Smooth muscle cell (in vitro differentiated cells): ENCODE measurements at regions not wholly inside any gene's neighbourhood (a gene's known extent, or its start where the extent isn't known, plus 50 kb on each side); places are given as distances from the start of the nearest gene placed in this dataset.

Experiments used
- DNase-seq: peaks from one replicate; lab custom pipeline; 2025; ENCODE audit not compliant: unreplicated experiment; lab: John Stamatoyannopoulos, UW
- H2AFZ ChIP-seq: fragments of 200-600 bp; sonication (generic); 2 replicates; pipeline ENCODE4 v1.6.0; 2016; ENCODE audit warnings: antibody characterized with exemption, low read depth, mild to moderate bottlenecking
- H3F3A ChIP-seq: fragments of 200-600 bp; sonication (generic); 2 replicates; pipeline ENCODE4 v1.6.0; 2017; ENCODE audit warnings: antibody characterized with exemption, low read depth
- H3K27ac ChIP-seq: fragments of 200-600 bp; sonication (generic); 2 replicates; pipeline ENCODE4 v1.5.1; 2016; ENCODE audit warnings: low read depth, mild to moderate bottlenecking
- H3K27me3 ChIP-seq: fragments of 200-600 bp; sonication (generic); 2 replicates; pipeline ENCODE4 v1.6.1; 2016; ENCODE audit warnings: low read depth, mild to moderate bottlenecking
- H3K36me3 ChIP-seq: fragments of 200-600 bp; sonication (generic); 2 replicates; pipeline ENCODE4 v1.5.1; 2016; ENCODE audit warnings: low read depth
- H3K4me1 ChIP-seq: fragments of 200-600 bp; sonication (generic); 2 replicates; pipeline ENCODE4 v1.5.1; 2016; ENCODE audit warnings: low read depth
- H3K4me2 ChIP-seq: fragments of 200-600 bp; sonication (generic); 2 replicates; pipeline ENCODE4 v1.6.0; 2016; ENCODE audit warnings: mild to moderate bottlenecking
- H3K4me3 ChIP-seq: fragments of 200-600 bp; sonication (generic); 2 replicates; pipeline ENCODE4 v1.5.1; 2016; ENCODE audit warnings: mild to moderate bottlenecking
- H3K79me2 ChIP-seq: fragments of 200-600 bp; sonication (generic); 2 replicates; pipeline ENCODE4 v1.6.0; 2016; ENCODE audit warnings: low read depth, mild to moderate bottlenecking
- H3K9ac ChIP-seq: fragments of 200-600 bp; sonication (generic); 2 replicates; pipeline ENCODE4 v1.6.0; 2016; ENCODE audit warnings: low read depth
- H3K9me3 ChIP-seq: fragments of 200-600 bp; sonication (generic); replicated peaks from 2 replicates; pipeline ENCODE4 v1.5.1; 2016; ENCODE audit warnings: low read depth
- H4K20me1 ChIP-seq: fragments of 200-600 bp; sonication (generic); 2 replicates; pipeline ENCODE4 v1.6.0; 2016; ENCODE audit warnings: low read depth
- CTCF ChIP-seq: fragments of 200-600 bp; sonication (generic); IDR thresholded peaks from 2 replicates; pipeline ENCODE4 v1.5.1; 2017; ENCODE audit warnings: borderline replicate concordance, mild to moderate bottlenecking, antibody characterized with exemption; ENCODE audit not compliant: insufficient read depth, poor library complexity, severe bottlenecking
- WGBS: methylation state at CpG from one replicate; pipeline ENCODE4 v1.1.7; 2016; ENCODE audit warnings: low lambda C conversion rate; 5-methylcytosine and 5-hydroxymethylcytosine counted together

GRCh38 chr2:186273953-186274352 is 212.1 kb upstream of the ZC3H15 start:
- TF ChIP-seq CTCF: no peak

GRCh38 chr2:186274936-186275575 is 211.0 kb upstream of the ZC3H15 start:
- H3K4me3 ChIP-seq: no peak overlapping the region
- no peaks in the 10 kb centered on the region for H3K27me3 ChIP-seq
- H3K4me2 ChIP-seq: peak overlapping the region; percentile 25
- TF ChIP-seq CTCF: no peak
- H3K9me3 ChIP-seq: no peaks in the 10 kb centered on the region
- H3K27ac ChIP-seq: peak overlapping the region; percentile 38
- H4K20me1 ChIP-seq: no peaks in the 10 kb centered on the region
- no peaks in the 10 kb centered on the region for H3K79me2 ChIP-seq
- H3F3A ChIP-seq: no peaks in the 10 kb centered on the region
- 50% methylated on average over 6 of the region's 6 CpGs for WGBS
- no peak for DNase-seq
- no peaks in the 10 kb centered on the region for H3K4me1 ChIP-seq
- H3K36me3 ChIP-seq: no peaks in the 10 kb centered on the region
- H2AFZ ChIP-seq: no peak overlapping the region
- H3K9ac ChIP-seq: no peak overlapping the region

More at GRCh38 chr2:186273953-186274352, 212.1 kb upstream of the ZC3H15 start:
- H3K27ac ChIP-seq: no peak overlapping the region
- no peaks in the 10 kb centered on the region for H4K20me1 ChIP-seq
- H3K4me1 ChIP-seq: no peaks in the 10 kb centered on the region
- no peak overlapping the region for H2AFZ ChIP-seq
- no peaks in the 10 kb centered on the region for H3K27me3 ChIP-seq
- H3K79me2 ChIP-seq: no peaks in the 10 kb centered on the region
- no peaks in the 10 kb centered on the region for H3K36me3 ChIP-seq
- H3K9me3 ChIP-seq: no peaks in the 10 kb centered on the region
- H3F3A ChIP-seq: no peaks in the 10 kb centered on the region
- no peak overlapping the region for H3K4me3 ChIP-seq
- DNase-seq: no peak
- no peak overlapping the region for H3K4me2 ChIP-seq
- H3K9ac ChIP-seq: no peak overlapping the region

GRCh38 chr2:186276909-186277308 is 209.2 kb upstream of the ZC3H15 start:
- Histone ChIP-seq H4K20me1 (no peaks in the 10 kb centered on the region), H3K27me3 (no peaks in the 10 kb centered on the region), H3K4me3 (no peak overlapping the region), H3K4me1 (no peaks in the 10 kb centered on the region), H2AFZ (no peak overlapping the region), H3K27ac (no peak overlapping the region), H3K9me3 (no peaks in the 10 kb centered on the region), H3K36me3 (no peaks in the 10 kb centered on the region), H3K79me2 (no peaks in the 10 kb centered on the region), H3F3A (no peaks in the 10 kb centered on the region), H3K4me2 (no peak overlapping the region), H3K9ac (no peak overlapping the region)
- TF ChIP-seq CTCF: no peak
- WGBS: 99% methylated on average over 2 of the region's 2 CpGs
- DNase-seq: no peak

GRCh38 chr2:186281726-186282125 is 204.3 kb upstream of the ZC3H15 start:
- no peak overlapping the region for H2AFZ ChIP-seq
- no peak for DNase-seq
- no peaks in the 10 kb centered on the region for H4K20me1 ChIP-seq
- no peak overlapping the region for H3K4me2 ChIP-seq
- TF ChIP-seq CTCF: no peak
- no peaks in the 10 kb centered on the region for H3K9me3 ChIP-seq
- WGBS: 97% methylated on average over 2 of the region's 2 CpGs
- no peaks in the 10 kb centered on the region for H3K36me3 ChIP-seq
- no peaks in the 10 kb centered on the region for H3K79me2 ChIP-seq
- H3K27ac ChIP-seq: no peak overlapping the region
- no peaks in the 10 kb centered on the region for H3K4me1 ChIP-seq
- no peaks in the 10 kb centered on the region for H3K27me3 ChIP-seq
- H3K4me3 ChIP-seq: no peak overlapping the region
- H3F3A ChIP-seq: no peaks in the 10 kb centered on the region
- no peak overlapping the region for H3K9ac ChIP-seq
